GM12878 (cell line): ENCODE measurements at regions not wholly inside any gene's neighbourhood (a gene's known extent, or its start where the extent isn't known, plus 50 kb on each side); places are given as distances from the start of the nearest gene placed in this dataset.

Source experiments
- ATAC-seq: fragments of 200-7000 bp; cut with Tn5 transposase; 3 replicates; pipeline ENCODE4 v1.9.1; 2020; ENCODE audit warnings: mild to moderate bottlenecking, moderate library complexity
- BruUV-seq: library from RNA; stranded (reverse); fragments of 400-500 nt; replicated peaks from 2 replicates; lab custom pipeline; 2021; lab: Mats Ljungman, UMichigan
- CTCF ChIA-PET: fragments of 300-600 bp; sonication (Branson Sonifier 250); formaldehyde crosslinking; extraction: SDS; loops from one replicate; lab custom pipeline; 2021; ENCODE audit warnings: inconsistent platforms; lab: Yijun Ruan, JAX
- POLR2A ChIA-PET: fragments of 350-600 bp; formaldehyde crosslinking; extraction: SDS; loops from one replicate; lab custom pipeline; 2021; ENCODE audit warnings: inconsistent platforms; lab: Charles Lee
- RAD21 ChIA-PET: fragments of 300-600 bp; sonication (Branson Sonifier 250); formaldehyde crosslinking; loops from one replicate; lab custom pipeline; 2023; ENCODE audit warnings: antibody characterized with exemption; ENCODE audit not compliant: unreplicated experiment; lab: Charles Lee
- SMC1A ChIA-PET: fragments of 300-600 bp; sonication (Branson Sonifier 250); formaldehyde crosslinking; loops from one replicate; lab custom pipeline; 2023; ENCODE audit not compliant: unreplicated experiment, uncharacterized antibody; lab: Charles Lee
- DNase-seq: peaks from one replicate; pipeline ENCODE4 v3.0.0-alpha.2; 2011; ENCODE audit warnings: low read depth, low spot score
- FAIRE-seq: peaks from 3 replicates; lab custom pipeline; 2011; peaks lifted over from hg19 to GRCh38; lab: Jason Lieb, UNC
- H2AFZ ChIP-seq: 2 replicates; pipeline ENCODE4 v1.6.0; 2011; ENCODE audit warnings: low read depth, low read length, control low read depth; ENCODE audit not compliant: control insufficient read depth
- H3K27ac ChIP-seq: 2 replicates; pipeline ENCODE4 v1.5.1; 2011; ENCODE audit warnings: control low read depth; ENCODE audit not compliant: control insufficient read depth, insufficient read depth
- H3K27me3 ChIP-seq, 2 experiments: replicated peaks in 1 of 2; 2 replicates each; pipeline versions ENCODE4 v1.6.0 to v1.6.1; 2011; ENCODE audit warnings: low read length in 1 of 2; ENCODE audit not compliant: control insufficient read depth in 2 of 2, insufficient read depth in 2 of 2
- H3K36me3 ChIP-seq, 2 experiments: 2 replicates each; pipeline ENCODE4 v1.5.1; 2011; ENCODE audit warnings: low read length in 1 of 2; ENCODE audit not compliant: control insufficient read depth in 2 of 2, insufficient read depth in 2 of 2
- H3K4me1 ChIP-seq: 2 replicates; pipeline ENCODE4 v1.6.1; 2011; ENCODE audit warnings: mild to moderate bottlenecking, low read length, moderate library complexity, mixed read lengths; ENCODE audit not compliant: control insufficient read depth, insufficient read depth
- H3K4me2 ChIP-seq: 2 replicates; pipeline ENCODE4 v1.6.0; 2011; ENCODE audit warnings: control low read depth; ENCODE audit not compliant: control insufficient read depth, insufficient read depth
- H3K4me3 ChIP-seq: fragments of 200-600 bp; sonication (generic); 2 replicates; pipeline ENCODE4 v1.5.1; 2016
- H3K79me2 ChIP-seq: 2 replicates; pipeline ENCODE4 v1.6.0; 2011; ENCODE audit warnings: low read length; ENCODE audit not compliant: control insufficient read depth, insufficient read depth
- H3K9ac ChIP-seq: 2 replicates; pipeline ENCODE4 v1.8.0; 2011; ENCODE audit warnings: low read length, control low read depth, mixed read lengths; ENCODE audit not compliant: control insufficient read depth, insufficient read depth
- H3K9me3 ChIP-seq: replicated peaks from 3 replicates; pipeline ENCODE4 v1.5.1; 2011; ENCODE audit warnings: mild to moderate bottlenecking, low read length; ENCODE audit not compliant: control insufficient read depth, insufficient read depth
- H4K20me1 ChIP-seq: 2 replicates; pipeline ENCODE4 v1.6.0; 2011; ENCODE audit not compliant: control insufficient read depth, insufficient read depth
- ATF2 ChIP-seq: IDR thresholded peaks from 2 replicates; pipeline ENCODE4 v1.6.1; 2012; ENCODE audit warnings: low read length, inconsistent platforms
- CBX5 ChIP-seq: sonication (generic); IDR thresholded peaks from 2 replicates; pipeline ENCODE4 v1.6.1; 2016; ENCODE audit warnings: low read depth, moderate library complexity, mild to moderate bottlenecking, inconsistent platforms
- JUND ChIP-seq: IDR thresholded peaks from 2 replicates; pipeline ENCODE4 v1.6.1; 2012; ENCODE audit warnings: low read depth, mild to moderate bottlenecking, low read length, improper control_type of control experiment, moderate library complexity
- NBN ChIP-seq: fragments of 450-650 bp; IDR thresholded peaks from 2 replicates; pipeline ENCODE4 v1.6.1; 2016
- NKRF ChIP-seq: fragments of 450-650 bp; conservative IDR thresholded peaks from 2 replicates; pipeline ENCODE4 v1.6.1; 2017; ENCODE audit warnings: mild to moderate bottlenecking, moderate library complexity
- NR2C1 ChIP-seq: fragments of 450-650 bp; IDR thresholded peaks from 2 replicates; pipeline ENCODE4 v1.6.1; 2017; ENCODE audit warnings: antibody characterized with exemption, mild to moderate bottlenecking, moderate library complexity
- NRF1 ChIP-seq: conservative IDR thresholded peaks from 2 replicates; pipeline ENCODE4 v1.6.1; 2011; ENCODE audit warnings: mild to moderate bottlenecking, low read depth, low read length, improper control_type of control experiment
- RBBP5 ChIP-seq: fragments of 200-600 bp; sonication (generic); conservative IDR thresholded peaks from 2 replicates; pipeline ENCODE4 v1.6.1; 2016
- WGBS: methylation state at CpG from one replicate; pipeline ENCODE4 v1.1.6; 2016; ENCODE audit warnings: low lambda C conversion rate; ENCODE audit not compliant: insufficient replicate concordance, insufficient coverage; ENCODE audit errors: missing lambda C conversion rate; 5-methylcytosine and 5-hydroxymethylcytosine counted together
- in situ Hi-C: fragments of 300-500 bp; cut with MboI; formaldehyde crosslinking; loops from 9 replicates; pipeline ENCODE4 v1.14.3; 2018; ENCODE audit warnings: mixed read lengths
- intact Hi-C: fragments of 100-400 bp; cut with micrococcal nuclease; formaldehyde crosslinking; loops from one replicate; pipeline ENCODE4 v1.14.2; 2022; ENCODE audit not compliant: unreplicated experiment

- BruUV-seq = no TSS peak
- in situ Hi-C loops = no loop called here
- RAD21 ChIA-PET = no interaction called here
- DNase-seq (no peak), ATAC-seq (no peak)
- SMC1A ChIA-PET = no interaction called here
- intact Hi-C loops = no loop called here
- WGBS = 0% methylated on average over 1 of the region's 1 CpG
- Histone ChIP-seq H3K36me3 (no peaks in the 10 kb centered on the region), H3K4me1 (no peaks in the 10 kb centered on the region), H3K27me3 (no peaks in the 10 kb centered on the region), H4K20me1 (no peaks in the 10 kb centered on the region), H2AFZ (no peak overlapping the region)
- CTCF ChIA-PET = no interaction called here
- no peak for TF ChIP-seq CBX5
- no peak for TF ChIP-seq RBBP5
- no peak for TF ChIP-seq NKRF
- no peak for TF ChIP-seq NBN
- no peak for TF ChIP-seq NR2C1
- TF ChIP-seq JUND = no peak
- no peak for TF ChIP-seq NRF1
- TF ChIP-seq ATF2 = no peak
- TF ChIP-seq, all 136 proteins: peak for 0
- H3K27ac ChIP-seq = no peak overlapping the region
- H3K9me3 ChIP-seq = no peaks in the 10 kb centered on the region
- H3K4me3 ChIP-seq = no peak overlapping the region
- H3K79me2 ChIP-seq = no peaks in the 10 kb centered on the region
- FAIRE-seq = no peak
- POLR2A ChIA-PET = no interaction called here
- no peak overlapping the region for H3K9ac ChIP-seq
- H3K4me2 ChIP-seq = no peak overlapping the region
Observed at GRCh38 chr3:21860657-21861056, 109.6 kb upstream of the ZNF385D start.
